ENCODE measurements at regions not wholly inside any gene's neighbourhood (a gene's known extent, or its start where the extent isn't known, plus 50 kb on each side); places are given as distances from the start of the nearest gene placed in this dataset.

- TF ChIP-seq CTCF (conservative IDR thresholded peaks at IDR 0.05; ENCODE audit: low read depth, low read length): no peak
- TF ChIP-seq EZH2 (IDR thresholded peaks at IDR 0.05; ENCODE audit: borderline replicate concordance, low read depth, low read length, poor library complexity, severe bottlenecking): no peak
Observed at GRCh38 chr14:66237741-66238140, 248.4 kb upstream of the CCDC196 start.
